ENCODE measurements at regions not wholly inside any gene's neighbourhood (a gene's known extent, or its start where the extent isn't known, plus 50 kb on each side); places are given as distances from the start of the nearest gene placed in this dataset.

GRCh38 chr17:79533116-79533515 is 77.7 kb downstream of the RBFOX3 start:
- no peak for TF ChIP-seq POLR2A (IDR thresholded peaks at IDR 0.05)
- no peak for TF ChIP-seq EP300 (IDR thresholded peaks at IDR 0.05)
- TF ChIP-seq CTCF (IDR thresholded peaks at IDR 0.05) = no peak

Measured in tibial nerve (tissue), 4 donors.